ENCODE measurements at regions not wholly inside any gene's neighbourhood (a gene's known extent, or its start where the extent isn't known, plus 50 kb on each side); places are given as distances from the start of the nearest gene placed in this dataset.

GRCh38 chr7:70926666-70927065 is 205.3 kb upstream of the GALNT17 start:
- CTCF ChIA-PET, result no interaction called here
- Mint-ChIP-seq H3K4me1 (no peaks in the 10 kb centered on the region), H3K9me3 (peaks cover 24% of the 10 kb centered on the region), H3K27ac (no peak overlapping the region), H3K27me3 (no peaks in the 10 kb centered on the region), H3K4me3 (no peak overlapping the region), H3K36me3 (no peaks in the 10 kb centered on the region)
- no peak for DNase-seq

GRCh38 chr7:70935311-70935710 is 196.6 kb upstream of the GALNT17 start:
- Mint-ChIP-seq H3K9me3 (peaks cover 23% of the 10 kb centered on the region), H3K36me3 (no peaks in the 10 kb centered on the region), H3K4me1 (no peaks in the 10 kb centered on the region), H3K27ac (no peak overlapping the region), H3K27me3 (no peaks in the 10 kb centered on the region), H3K4me3 (no peak overlapping the region)
- DNase-seq, result no peak
- CTCF ChIA-PET, result no interaction called here

- Mint-ChIP-seq H3K36me3 (no peaks in the 10 kb centered on the region), H3K4me1 (no peaks in the 10 kb centered on the region), H3K27ac (no peak overlapping the region), H3K4me3 (no peak overlapping the region), H3K27me3 (no peaks in the 10 kb centered on the region), H3K9me3 (peaks cover 28% of the 10 kb centered on the region)
- DNase-seq, result no peak
- CTCF ChIA-PET, result no interaction called here
These were observed 196.1 kb upstream of the GALNT17 start for GRCh38 chr7:70935854-70936253.

- CTCF ChIA-PET, result interaction anchor here (0.6 kb wide), 1 partner anchor 796 kb away, joined by 3 read pairs; no protein-coding TSS in a partner anchor
- Mint-ChIP-seq H3K4me3 (no peak overlapping the region), H3K4me1 (no peaks in the 10 kb centered on the region), H3K27me3 (no peaks in the 10 kb centered on the region), H3K9me3 (peaks cover 32% of the 10 kb centered on the region), H3K27ac (no peak overlapping the region), H3K36me3 (no peaks in the 10 kb centered on the region)
- no peak for DNase-seq
These were observed 194.5 kb upstream of the GALNT17 start for GRCh38 chr7:70937424-70937823.

- DNase-seq, result no peak
- Mint-ChIP-seq H3K4me3 (no peak overlapping the region), H3K27ac (no peak overlapping the region), H3K4me1 (no peaks in the 10 kb centered on the region), H3K36me3 (no peaks in the 10 kb centered on the region), H3K9me3 (peaks cover 37% of the 10 kb centered on the region), H3K27me3 (no peaks in the 10 kb centered on the region)
- CTCF ChIA-PET, result no interaction called here
These were observed 191.3 kb upstream of the GALNT17 start for GRCh38 chr7:70940597-70940996.

- CTCF ChIA-PET, result no interaction called here
- H3K4me3 Mint-ChIP-seq, result no peak overlapping the region
- H3K9me3 Mint-ChIP-seq, result peaks cover 35% of the 10 kb centered on the region
These were observed 189.2 kb upstream of the GALNT17 start for GRCh38 chr7:70942791-70943190.

GRCh38 chr7:70944516-70944915 is 187.4 kb upstream of the GALNT17 start:
- H3K27me3 Mint-ChIP-seq, result no peaks in the 10 kb centered on the region
- H3K27ac Mint-ChIP-seq, result no peak overlapping the region
- H3K36me3 Mint-ChIP-seq, result no peaks in the 10 kb centered on the region
- no peak overlapping the region for H3K4me3 Mint-ChIP-seq
- no peak for DNase-seq
- CTCF ChIA-PET, result no interaction called here
- H3K4me1 Mint-ChIP-seq, result no peaks in the 10 kb centered on the region
- H3K9me3 Mint-ChIP-seq, result peaks cover 35% of the 10 kb centered on the region

More at GRCh38 chr7:70942791-70943190, 189.2 kb upstream of the GALNT17 start:
- no peak for DNase-seq
- H3K36me3 Mint-ChIP-seq, result no peaks in the 10 kb centered on the region
- no peak overlapping the region for H3K27ac Mint-ChIP-seq
- no peaks in the 10 kb centered on the region for H3K4me1 Mint-ChIP-seq
- H3K27me3 Mint-ChIP-seq, result no peaks in the 10 kb centered on the region

GRCh38 chr7:70947181-70947580 is 184.8 kb upstream of the GALNT17 start:
- DNase-seq, result no peak
- Mint-ChIP-seq H3K4me1 (no peaks in the 10 kb centered on the region), H3K27me3 (no peaks in the 10 kb centered on the region), H3K4me3 (no peak overlapping the region), H3K9me3 (peaks cover 30% of the 10 kb centered on the region), H3K36me3 (no peaks in the 10 kb centered on the region), H3K27ac (no peak overlapping the region)
- CTCF ChIA-PET, result no interaction called here

- Mint-ChIP-seq H3K27me3 (no peaks in the 10 kb centered on the region), H3K4me3 (no peak overlapping the region), H3K4me1 (no peaks in the 10 kb centered on the region), H3K27ac (no peak overlapping the region), H3K36me3 (no peaks in the 10 kb centered on the region), H3K9me3 (peaks cover 30% of the 10 kb centered on the region)
- CTCF ChIA-PET, result no interaction called here
- DNase-seq, result no peak
These were observed 182.1 kb upstream of the GALNT17 start for GRCh38 chr7:70949862-70950261.

- Mint-ChIP-seq H3K4me3 (no peak overlapping the region), H3K27ac (no peak overlapping the region), H3K36me3 (no peaks in the 10 kb centered on the region), H3K9me3 (peaks cover 25% of the 10 kb centered on the region), H3K27me3 (no peaks in the 10 kb centered on the region), H3K4me1 (no peaks in the 10 kb centered on the region)
- DNase-seq, result no peak
- CTCF ChIA-PET, result no interaction called here
These were observed 180.5 kb upstream of the GALNT17 start for GRCh38 chr7:70951271-70951962.

- CTCF ChIA-PET, result no interaction called here
- Mint-ChIP-seq H3K27ac (no peak overlapping the region), H3K9me3 (peaks cover 25% of the 10 kb centered on the region), H3K4me1 (no peaks in the 10 kb centered on the region), H3K27me3 (no peaks in the 10 kb centered on the region), H3K36me3 (no peaks in the 10 kb centered on the region), H3K4me3 (no peak overlapping the region)
- no peak for DNase-seq
These were observed 179.6 kb upstream of the GALNT17 start for GRCh38 chr7:70952311-70952710.

- Mint-ChIP-seq H3K4me3 (no peak overlapping the region), H3K4me1 (no peaks in the 10 kb centered on the region), H3K9me3 (peaks cover 21% of the 10 kb centered on the region), H3K36me3 (no peaks in the 10 kb centered on the region), H3K27me3 (no peaks in the 10 kb centered on the region), H3K27ac (no peak overlapping the region)
- DNase-seq, result no peak
- CTCF ChIA-PET, result no interaction called here
These were observed 178.6 kb upstream of the GALNT17 start for GRCh38 chr7:70953331-70953741.

- H3K27me3 Mint-ChIP-seq, result no peaks in the 10 kb centered on the region
- peaks cover 17% of the 10 kb centered on the region for H3K9me3 Mint-ChIP-seq
- CTCF ChIA-PET, result no interaction called here
- no peak overlapping the region for H3K4me3 Mint-ChIP-seq
- no peak for DNase-seq
- no peaks in the 10 kb centered on the region for H3K4me1 Mint-ChIP-seq
- H3K27ac Mint-ChIP-seq, result no peak overlapping the region
- no peaks in the 10 kb centered on the region for H3K36me3 Mint-ChIP-seq
These were observed 178.1 kb upstream of the GALNT17 start for GRCh38 chr7:70953796-70954195.

GRCh38 chr7:70972693-70973092 is 159.3 kb upstream of the GALNT17 start:
- H3K27me3 Mint-ChIP-seq, result no peaks in the 10 kb centered on the region
- H3K36me3 Mint-ChIP-seq, result no peaks in the 10 kb centered on the region
- no peak overlapping the region for H3K4me3 Mint-ChIP-seq
- CTCF ChIA-PET, result no interaction called here
- peaks cover 35% of the 10 kb centered on the region for H3K9me3 Mint-ChIP-seq
- H3K4me1 Mint-ChIP-seq, result no peaks in the 10 kb centered on the region
- no peak overlapping the region for H3K27ac Mint-ChIP-seq
- DNase-seq, result no peak

- Mint-ChIP-seq H3K27ac (no peak overlapping the region), H3K27me3 (no peaks in the 10 kb centered on the region), H3K4me1 (no peaks in the 10 kb centered on the region), H3K9me3 (peaks cover 30% of the 10 kb centered on the region), H3K4me3 (no peak overlapping the region), H3K36me3 (no peaks in the 10 kb centered on the region)
- no peak for DNase-seq
- CTCF ChIA-PET, result no interaction called here
These were observed 156.2 kb upstream of the GALNT17 start for GRCh38 chr7:70975754-70976153.

GRCh38 chr7:70986297-70986696 is 145.6 kb upstream of the GALNT17 start:
- H3K9me3 Mint-ChIP-seq, result peaks cover 12% of the 10 kb centered on the region
- DNase-seq, result no peak
- H3K36me3 Mint-ChIP-seq, result no peaks in the 10 kb centered on the region
- H3K4me1 Mint-ChIP-seq, result no peaks in the 10 kb centered on the region
- no peak overlapping the region for H3K4me3 Mint-ChIP-seq
- H3K27ac Mint-ChIP-seq, result no peak overlapping the region
- H3K27me3 Mint-ChIP-seq, result no peaks in the 10 kb centered on the region
- CTCF ChIA-PET, result no interaction called here
